Mammary epithelial cell (primary cell): ENCODE measurements at regions not wholly inside any gene's neighbourhood (a gene's known extent, or its start where the extent isn't known, plus 50 kb on each side); places are given as distances from the start of the nearest gene placed in this dataset.

Experiments
- CTCF ChIP-seq, 2 donors: IDR thresholded peaks in 1 of 2; conservative IDR thresholded peaks in 1 of 2; 2 replicates each; pipeline ENCODE4 v1.5.1; 2011 to 2012; ENCODE audit warnings: inconsistent platforms in 2 of 2, low read length in 2 of 2, mild to moderate bottlenecking in 2 of 2, control low read depth in 1 of 2, low read depth in 1 of 2; ENCODE audit not compliant: insufficient read depth in 1 of 2; ENCODE audit errors: extremely low read depth in 1 of 2
- EZH2 ChIP-seq: IDR thresholded peaks from 2 replicates; pipeline ENCODE4 v1.6.1; 2012; ENCODE audit warnings: low read length, inconsistent platforms, borderline replicate concordance

GRCh38 chr16:51710905-51711563, 560.0 kb upstream of the SALL1 start:
- TF ChIP-seq CTCF (conservative IDR thresholded peaks at IDR 0.05 in 1 of 2, IDR thresholded peaks at IDR 0.05 in 1 of 2; ENCODE audit: extremely low read depth in 1 of 2, insufficient read depth in 1 of 2, low read depth in 1 of 2, low read length in 2 of 2) (no peak), EZH2 (no peak)
